ENCODE measurements at regions not wholly inside any gene's neighbourhood (a gene's known extent, or its start where the extent isn't known, plus 50 kb on each side); places are given as distances from the start of the nearest gene placed in this dataset.

DNA sequence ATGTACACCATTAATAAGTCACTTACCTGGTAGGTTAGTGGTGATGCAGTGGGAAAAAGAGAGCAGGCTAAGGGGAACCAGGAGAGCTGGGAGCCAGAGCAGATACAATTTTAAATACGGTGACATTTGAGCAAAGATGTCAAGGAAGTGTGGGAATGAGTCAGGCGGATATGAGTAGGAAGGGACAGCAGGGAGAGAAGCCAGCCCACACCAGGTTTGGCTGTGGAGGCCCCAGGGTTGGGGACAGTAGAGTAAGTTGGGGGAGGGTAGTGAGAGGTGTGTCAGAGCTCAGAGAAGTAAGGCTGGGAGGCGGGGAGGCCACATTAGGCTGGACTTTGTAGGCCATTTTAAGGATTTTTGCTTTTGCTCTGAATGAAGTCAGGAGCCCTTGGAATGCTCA lies 482.0 kb downstream of the DISC1 start:
- DNase-seq = no peak
- H3K9ac ChIP-seq (ENCODE audit: low read length) = no peak overlapping the region
- no peak overlapping the region for H3K14ac ChIP-seq (ENCODE audit: low read length in 2 of 2)
- H3K36me3 ChIP-seq (ENCODE audit: control insufficient read depth in 1 of 2, insufficient read depth in 2 of 2, low read depth in 1 of 2, low read length in 2 of 2) = no peaks in the 10 kb centered on the region
- H3K27ac ChIP-seq (ENCODE audit: low read length, poor library complexity, severe bottlenecking) = no peak overlapping the region
- no peaks in the 10 kb centered on the region for H3K79me1 ChIP-seq (replicated peaks; ENCODE audit: low read length, poor library complexity, severe bottlenecking)
- H3K4ac ChIP-seq (ENCODE audit: low read depth in 1 of 2, low read length in 2 of 2) = no peak overlapping the region
- H3K4me3 ChIP-seq (ENCODE audit: insufficient read depth in 1 of 2, low read depth in 1 of 2, low read length in 2 of 2) = no peak overlapping the region
- 70% methylated on average over 3 of the region's 3 CpGs for WGBS
- no peak overlapping the region for H4K8ac ChIP-seq (ENCODE audit: low read length)
- H2BK5ac ChIP-seq (ENCODE audit: low read depth, low read length, poor library complexity, severe bottlenecking) = no peak overlapping the region
- no peak overlapping the region for H4K91ac ChIP-seq (ENCODE audit: low read length)
- H2BK12ac ChIP-seq (ENCODE audit: low read length in 2 of 2) = no peak overlapping the region
- H3K27me3 ChIP-seq (ENCODE audit: control insufficient read depth in 1 of 2, insufficient read depth in 1 of 2, low read length in 2 of 2) = no peaks in the 10 kb centered on the region
- H2BK120ac ChIP-seq (ENCODE audit: low read depth, low read length) = no peak overlapping the region
- no peak overlapping the region for H3K4me2 ChIP-seq (ENCODE audit: low read length, poor library complexity, severe bottlenecking)
- no peak overlapping the region for H3K18ac ChIP-seq (ENCODE audit: low read depth in 1 of 2, low read length in 2 of 2)
- no peak overlapping the region for H3K23ac ChIP-seq (ENCODE audit: low read length in 2 of 2)
- H2BK15ac ChIP-seq (ENCODE audit: low read depth, poor library complexity, severe bottlenecking) = no peak overlapping the region
- H2AFZ ChIP-seq (ENCODE audit: low read depth, low read length) = no peak overlapping the region
- peaks cover 8% of the 10 kb centered on the region for H3K4me1 ChIP-seq (ENCODE audit: control insufficient read depth, insufficient read depth, low read depth, low read length)
- H3K9me3 ChIP-seq (ENCODE audit: control insufficient read depth, low read length) = no peaks in the 10 kb centered on the region
- H2AK5ac ChIP-seq (ENCODE audit: low read length, severe bottlenecking) = no peak overlapping the region

- Histone ChIP-seq H3K27ac (ENCODE audit: low read length, poor library complexity, severe bottlenecking) (no peak overlapping the region), H3K4me2 (ENCODE audit: low read length, poor library complexity, severe bottlenecking) (no peak overlapping the region), H3K36me3 (ENCODE audit: control insufficient read depth in 1 of 2, insufficient read depth in 2 of 2, low read depth in 1 of 2, low read length in 2 of 2) (no peaks in the 10 kb centered on the region), H3K18ac (ENCODE audit: low read depth in 1 of 2, low read length in 2 of 2) (no peak overlapping the region), H2BK120ac (ENCODE audit: low read depth, low read length) (no peak overlapping the region), H3K9me3 (ENCODE audit: control insufficient read depth, low read length) (no peaks in the 10 kb centered on the region), H4K91ac (ENCODE audit: low read length) (no peak overlapping the region), H4K8ac (ENCODE audit: low read length) (no peak overlapping the region), H3K27me3 (ENCODE audit: control insufficient read depth in 1 of 2, insufficient read depth in 1 of 2, low read length in 2 of 2) (no peaks in the 10 kb centered on the region), H2BK5ac (ENCODE audit: low read depth, low read length, poor library complexity, severe bottlenecking) (no peak overlapping the region), H2BK15ac (ENCODE audit: low read depth, poor library complexity, severe bottlenecking) (no peak overlapping the region), H3K4me3 (ENCODE audit: insufficient read depth in 1 of 2, low read depth in 1 of 2, low read length in 2 of 2) (no peak overlapping the region), H3K79me1 (replicated peaks; ENCODE audit: low read length, poor library complexity, severe bottlenecking) (no peaks in the 10 kb centered on the region), H3K4me1 (ENCODE audit: control insufficient read depth, insufficient read depth, low read depth, low read length) (peaks cover 8% of the 10 kb centered on the region), H3K4ac (ENCODE audit: low read depth in 1 of 2, low read length in 2 of 2) (no peak overlapping the region), H2BK12ac (ENCODE audit: low read length in 2 of 2) (no peak overlapping the region), H2AFZ (ENCODE audit: low read depth, low read length) (no peak overlapping the region), H3K14ac (ENCODE audit: low read length in 2 of 2) (peak overlapping the region in 1 of 2 experiments; percentile 31), H2AK5ac (ENCODE audit: low read length, severe bottlenecking) (no peak overlapping the region), H3K23ac (ENCODE audit: low read length in 2 of 2) (no peak overlapping the region), H3K9ac (ENCODE audit: low read length) (no peak overlapping the region)
- 92% methylated on average over 4 of the region's 4 CpGs for WGBS
- DNase-seq = no peak
Measured at GRCh38 chr1:232106415-232106814, 479.8 kb downstream of the DISC1 start.

DNA sequence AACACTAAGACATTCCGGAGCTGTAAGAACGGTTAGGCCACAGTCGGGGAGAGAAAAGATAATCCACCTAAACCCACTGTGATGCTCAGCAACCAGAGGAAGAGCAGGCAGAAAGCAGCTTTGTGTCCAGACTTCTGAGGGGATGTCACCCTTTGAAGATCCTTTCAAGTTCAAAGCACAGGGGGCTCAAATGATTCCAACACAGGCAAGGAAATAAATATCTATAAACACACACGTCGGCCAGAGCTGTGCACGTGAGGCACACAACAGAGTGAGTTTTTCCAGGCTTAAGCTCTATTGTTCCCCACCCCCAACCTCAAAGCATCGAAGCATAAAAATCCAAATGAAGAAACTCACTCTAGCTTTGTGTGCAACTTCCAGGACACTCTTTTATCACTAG lies 479.0 kb downstream of the DISC1 start:
- no peak for DNase-seq
- H3K9ac ChIP-seq (ENCODE audit: low read length) = no peak overlapping the region
- H4K8ac ChIP-seq (ENCODE audit: low read length) = no peak overlapping the region
- H3K27ac ChIP-seq (ENCODE audit: low read length, poor library complexity, severe bottlenecking) = no peak overlapping the region
- H3K27me3 ChIP-seq (ENCODE audit: control insufficient read depth in 1 of 2, insufficient read depth in 1 of 2, low read length in 2 of 2) = no peaks in the 10 kb centered on the region
- H3K14ac ChIP-seq (ENCODE audit: low read length in 2 of 2) = no peak overlapping the region
- no peaks in the 10 kb centered on the region for H3K79me1 ChIP-seq (replicated peaks; ENCODE audit: low read length, poor library complexity, severe bottlenecking)
- no peaks in the 10 kb centered on the region for H3K36me3 ChIP-seq (ENCODE audit: control insufficient read depth in 1 of 2, insufficient read depth in 2 of 2, low read depth in 1 of 2, low read length in 2 of 2)
- H3K4me1 ChIP-seq (ENCODE audit: control insufficient read depth, insufficient read depth, low read depth, low read length) = peaks cover 3% of the 10 kb centered on the region
- no peak overlapping the region for H3K4me2 ChIP-seq (ENCODE audit: low read length, poor library complexity, severe bottlenecking)
- no peak overlapping the region for H2BK5ac ChIP-seq (ENCODE audit: low read depth, low read length, poor library complexity, severe bottlenecking)
- 86% methylated on average over 7 of the region's 7 CpGs for WGBS
- H3K18ac ChIP-seq (ENCODE audit: low read depth in 1 of 2, low read length in 2 of 2) = no peak overlapping the region
- H2AK5ac ChIP-seq (ENCODE audit: low read length, severe bottlenecking) = no peak overlapping the region
- H4K91ac ChIP-seq (ENCODE audit: low read length) = no peak overlapping the region
- no peak overlapping the region for H3K23ac ChIP-seq (ENCODE audit: low read length in 2 of 2)
- H2BK12ac ChIP-seq (ENCODE audit: low read length in 2 of 2) = no peak overlapping the region
- no peaks in the 10 kb centered on the region for H3K9me3 ChIP-seq (ENCODE audit: control insufficient read depth, low read length)
- H2BK120ac ChIP-seq (ENCODE audit: low read depth, low read length) = no peak overlapping the region
- H2AFZ ChIP-seq (ENCODE audit: low read depth, low read length) = no peak overlapping the region
- no peak overlapping the region for H2BK15ac ChIP-seq (ENCODE audit: low read depth, poor library complexity, severe bottlenecking)
- no peak overlapping the region for H3K4me3 ChIP-seq (ENCODE audit: insufficient read depth in 1 of 2, low read depth in 1 of 2, low read length in 2 of 2)
- no peak overlapping the region for H3K4ac ChIP-seq (ENCODE audit: low read depth in 1 of 2, low read length in 2 of 2)

DNA sequence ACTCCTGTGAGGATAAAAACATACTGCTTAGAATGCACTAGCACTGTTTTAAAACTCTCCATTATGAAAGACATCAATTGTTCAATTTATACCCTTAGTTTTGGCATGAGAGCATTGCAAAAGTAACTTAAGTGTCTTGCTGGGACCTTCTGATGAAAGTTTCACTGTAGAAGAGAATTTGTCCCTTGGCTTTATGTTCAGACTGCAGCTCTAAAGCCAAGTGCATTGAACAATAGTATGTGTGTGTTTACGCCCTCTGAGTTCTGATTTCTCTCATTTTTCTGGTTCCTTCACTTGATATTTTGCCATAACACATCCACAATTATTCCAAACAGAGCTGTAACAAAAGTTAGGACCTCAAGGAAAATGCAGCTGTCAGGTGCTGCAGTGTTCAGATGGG lies 474.6 kb downstream of the DISC1 start:
- Histone ChIP-seq H2AK5ac (ENCODE audit: low read length, severe bottlenecking) (no peak overlapping the region), H3K4ac (ENCODE audit: low read depth in 1 of 2, low read length in 2 of 2) (no peak overlapping the region), H3K27me3 (ENCODE audit: control insufficient read depth in 1 of 2, insufficient read depth in 1 of 2, low read length in 2 of 2) (no peaks in the 10 kb centered on the region), H3K4me2 (ENCODE audit: low read length, poor library complexity, severe bottlenecking) (no peak overlapping the region), H2BK12ac (ENCODE audit: low read length in 2 of 2) (no peak overlapping the region), H3K9me3 (ENCODE audit: control insufficient read depth, low read length) (peaks cover 6% of the 10 kb centered on the region), H3K18ac (ENCODE audit: low read depth in 1 of 2, low read length in 2 of 2) (no peak overlapping the region), H3K4me3 (ENCODE audit: insufficient read depth in 1 of 2, low read depth in 1 of 2, low read length in 2 of 2) (no peak overlapping the region), H2AFZ (ENCODE audit: low read depth, low read length) (no peak overlapping the region), H3K14ac (ENCODE audit: low read length in 2 of 2) (no peak overlapping the region), H2BK120ac (ENCODE audit: low read depth, low read length) (no peak overlapping the region), H3K23ac (ENCODE audit: low read length in 2 of 2) (no peak overlapping the region), H4K8ac (ENCODE audit: low read length) (no peak overlapping the region), H3K79me1 (replicated peaks; ENCODE audit: low read length, poor library complexity, severe bottlenecking) (no peaks in the 10 kb centered on the region), H4K91ac (ENCODE audit: low read length) (no peak overlapping the region), H2BK15ac (ENCODE audit: low read depth, poor library complexity, severe bottlenecking) (no peak overlapping the region), H2BK5ac (ENCODE audit: low read depth, low read length, poor library complexity, severe bottlenecking) (no peak overlapping the region), H3K4me1 (ENCODE audit: control insufficient read depth, insufficient read depth, low read depth, low read length) (no peaks in the 10 kb centered on the region), H3K27ac (ENCODE audit: low read length, poor library complexity, severe bottlenecking) (no peak overlapping the region), H3K36me3 (ENCODE audit: control insufficient read depth in 1 of 2, insufficient read depth in 2 of 2, low read depth in 1 of 2, low read length in 2 of 2) (no peaks in the 10 kb centered on the region), H3K9ac (ENCODE audit: low read length) (no peak overlapping the region)
- WGBS = no CpG with 5 or more reads among the region's 1 CpG
- DNase-seq = no peak

Measured in mesenchymal stem cell (in vitro differentiated cells and primary cell).